GM21515 (cell line): ENCODE measurements at regions not wholly inside any gene's neighbourhood (a gene's known extent, or its start where the extent isn't known, plus 50 kb on each side); places are given as distances from the start of the nearest gene placed in this dataset.
A peak's percentile ranks its signal among the peaks of the same experiment; 100 is the strongest.
"Not testable (repeated sequence)": the region's sequence is repeated elsewhere in the genome, so short reads cannot be mapped to it uniquely, and the experiment has no call there.

ENCODE experiments used
- ATAC-seq: cut with Tn5 transposase; IDR thresholded peaks from one replicate; pipeline ENCODE4 v1.9.1; 2021; ENCODE audit not compliant: unreplicated experiment

DNA sequence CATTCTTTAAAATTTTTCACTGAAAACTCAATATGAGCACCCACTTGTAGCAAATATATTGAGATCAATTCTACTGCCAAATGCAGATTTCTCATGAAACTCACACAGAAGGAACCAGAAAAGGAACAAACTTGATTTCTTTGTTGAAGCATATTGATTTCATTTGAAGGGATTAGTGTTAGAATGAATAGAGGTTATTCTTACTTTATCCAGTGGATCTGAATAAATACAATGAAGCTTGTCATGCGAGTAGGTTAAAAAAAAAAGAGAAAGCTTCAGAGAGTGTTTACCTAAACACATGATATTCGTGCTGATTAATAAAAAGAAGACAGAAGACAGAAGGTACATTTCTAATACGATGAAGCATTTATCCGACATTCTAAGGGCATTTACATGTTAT lies 226.7 kb upstream of the ZSWIM2 start:
- ATAC-seq = no peak

DNA sequence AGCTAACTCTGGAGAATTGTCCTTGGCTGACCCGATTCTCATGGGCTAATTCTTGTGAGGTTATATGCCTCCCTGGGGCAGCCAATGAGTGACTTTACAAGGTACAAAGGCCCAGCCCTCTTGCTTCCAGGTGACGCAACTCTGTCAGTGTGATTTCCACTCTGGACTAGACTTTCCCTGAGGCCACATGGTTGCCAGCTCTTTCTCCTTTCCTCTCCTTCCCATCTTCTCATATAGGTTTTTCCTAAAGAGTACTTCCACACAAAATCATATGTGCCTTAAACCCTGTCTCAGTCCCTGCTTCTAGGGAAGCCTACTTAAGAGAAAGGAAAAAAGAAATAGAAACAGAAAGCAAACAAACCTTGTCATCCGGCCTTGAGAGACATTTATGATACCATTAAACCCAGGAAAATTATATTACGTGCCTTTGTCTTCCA lies 226.2 kb upstream of the ZSWIM2 start:
- ATAC-seq = no peak

DNA sequence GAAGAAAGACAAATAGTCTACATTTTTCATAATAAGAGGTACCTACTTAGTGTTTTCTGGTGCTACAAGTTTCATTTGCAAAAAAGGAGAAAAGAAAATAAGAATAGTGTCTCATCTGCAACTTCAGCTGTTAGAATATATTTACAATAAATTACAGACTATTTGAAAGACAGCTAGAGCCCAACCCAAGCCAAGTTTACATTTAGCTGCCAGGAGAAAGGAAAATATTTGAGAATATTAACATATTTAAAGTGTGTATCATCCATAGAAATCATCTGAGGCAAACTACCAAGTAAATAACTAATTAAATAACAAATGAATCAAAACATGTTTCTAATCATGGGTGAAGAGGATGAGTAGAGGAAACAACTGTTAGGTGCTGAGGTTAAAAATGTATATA lies 209.2 kb upstream of the ZSWIM2 start:
- ATAC-seq = no peak

DNA sequence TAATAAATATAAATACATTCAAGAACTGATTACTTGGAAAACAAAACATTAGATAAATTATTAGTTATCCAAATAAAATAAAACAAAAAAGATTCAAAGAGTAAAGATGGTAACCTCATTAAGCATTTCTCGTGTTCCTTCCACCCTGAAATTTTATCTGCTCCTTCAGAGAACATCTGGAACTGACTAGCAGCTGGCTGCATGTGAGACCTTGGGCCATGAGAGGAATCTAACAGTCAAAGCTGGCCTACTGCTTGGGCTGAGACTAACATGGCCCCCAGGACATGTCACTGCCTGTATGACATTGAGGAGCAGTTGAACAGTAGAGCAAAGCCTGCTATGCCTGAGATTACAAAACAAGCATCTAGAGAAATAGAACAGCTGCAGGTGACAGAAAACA lies 208.5 kb upstream of the ZSWIM2 start:
- ATAC-seq = no peak

DNA sequence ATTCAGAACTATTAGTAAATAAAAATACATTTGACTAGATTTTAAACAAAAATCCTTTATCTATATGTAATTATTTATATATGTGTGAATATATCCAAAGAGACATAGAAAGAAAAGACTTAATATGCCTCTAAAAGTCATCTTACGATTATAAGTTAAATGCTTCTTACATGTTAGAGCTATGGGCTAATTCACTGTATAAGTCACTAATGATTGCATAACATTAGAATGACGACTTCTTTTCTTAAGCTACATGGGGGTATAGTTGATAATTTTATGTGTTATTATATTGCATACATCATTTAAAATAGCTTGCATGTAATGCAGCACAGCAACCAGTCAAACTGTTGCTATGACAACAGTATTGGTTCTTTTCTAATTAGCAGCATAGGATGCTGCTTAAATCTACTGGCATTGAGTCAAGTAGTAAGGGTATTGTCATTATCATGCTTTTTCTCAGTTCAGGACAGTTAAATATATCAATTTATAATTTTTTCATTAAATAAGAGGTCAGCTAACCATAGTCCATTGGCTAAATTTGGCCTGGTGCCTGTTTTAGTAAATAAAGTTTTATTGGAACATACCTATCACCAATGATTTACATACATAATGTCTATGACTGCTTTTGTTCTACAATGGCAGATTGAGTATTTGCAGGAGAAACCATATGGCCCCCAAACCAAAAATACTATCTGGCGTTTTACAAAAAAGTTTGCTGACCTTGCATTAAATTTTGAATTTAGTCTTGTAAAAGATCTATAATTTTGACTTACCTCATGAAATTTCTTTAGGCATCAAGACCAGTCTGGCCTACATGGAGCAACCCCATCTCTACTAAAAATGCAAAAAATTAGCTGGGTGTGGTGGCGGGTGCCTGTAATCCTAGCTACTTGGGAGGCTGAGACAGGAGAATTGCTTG lies 207.7 kb upstream of the ZSWIM2 start:
- no peak for ATAC-seq

DNA sequence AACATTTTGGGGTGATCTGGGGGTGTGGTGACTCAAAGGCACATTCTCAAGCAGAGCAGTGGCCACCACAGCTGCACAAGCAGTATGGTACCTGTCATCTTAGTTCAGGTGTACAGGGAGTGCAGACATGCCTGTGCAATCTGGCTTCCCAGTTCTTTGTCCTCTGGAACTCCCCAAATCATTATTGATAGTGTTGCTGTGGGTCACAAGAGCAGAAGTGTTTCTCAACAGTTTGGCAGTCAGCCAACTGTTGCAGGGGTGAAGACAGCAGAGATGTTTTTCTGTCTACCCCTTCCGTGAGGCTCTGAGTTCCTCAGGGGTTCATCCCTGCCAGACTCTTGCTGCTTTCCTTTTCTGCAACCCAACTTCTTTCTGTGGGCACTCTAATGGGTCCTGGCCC lies 206.5 kb upstream of the ZSWIM2 start:
- no peak for ATAC-seq

DNA sequence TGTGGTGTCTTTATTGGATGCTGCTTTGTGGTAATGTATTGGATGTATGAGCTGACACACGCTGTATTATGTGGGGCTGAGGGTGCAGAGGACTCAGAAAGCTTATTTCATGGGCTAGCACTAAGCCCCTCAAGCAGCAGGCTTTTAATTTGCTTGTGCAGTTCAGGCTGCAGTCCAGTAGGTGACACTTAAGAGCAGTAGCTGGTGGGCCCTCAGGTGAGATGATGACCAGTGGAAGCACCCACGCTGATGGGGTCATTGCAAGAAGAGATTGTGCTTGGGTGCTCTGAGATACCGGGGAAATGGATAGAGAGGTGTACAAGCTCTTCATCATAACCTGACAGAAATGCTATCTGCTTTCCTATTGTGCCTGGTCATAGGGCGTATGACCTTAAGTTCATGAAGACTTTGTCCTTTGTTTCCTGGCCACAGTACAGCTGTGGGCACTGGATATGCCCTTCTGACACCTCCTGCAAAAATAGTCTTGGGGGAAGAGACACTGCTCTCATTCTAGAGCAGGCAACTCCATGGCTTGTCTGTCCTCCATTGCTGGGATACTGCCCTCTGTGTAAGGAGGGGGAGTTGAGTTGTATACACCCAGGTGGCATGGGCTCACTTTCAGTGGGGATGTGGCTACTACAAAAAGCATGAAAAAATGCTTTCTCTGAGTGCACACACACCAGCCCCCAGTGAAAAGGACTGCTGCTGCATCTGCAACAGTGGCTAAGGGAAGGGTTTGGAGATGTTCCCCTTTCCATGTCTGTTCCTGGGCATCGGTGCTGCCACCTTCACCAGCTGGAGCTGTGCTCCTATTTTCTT lies 205.7 kb upstream of the ZSWIM2 start:
- no peak for ATAC-seq

DNA sequence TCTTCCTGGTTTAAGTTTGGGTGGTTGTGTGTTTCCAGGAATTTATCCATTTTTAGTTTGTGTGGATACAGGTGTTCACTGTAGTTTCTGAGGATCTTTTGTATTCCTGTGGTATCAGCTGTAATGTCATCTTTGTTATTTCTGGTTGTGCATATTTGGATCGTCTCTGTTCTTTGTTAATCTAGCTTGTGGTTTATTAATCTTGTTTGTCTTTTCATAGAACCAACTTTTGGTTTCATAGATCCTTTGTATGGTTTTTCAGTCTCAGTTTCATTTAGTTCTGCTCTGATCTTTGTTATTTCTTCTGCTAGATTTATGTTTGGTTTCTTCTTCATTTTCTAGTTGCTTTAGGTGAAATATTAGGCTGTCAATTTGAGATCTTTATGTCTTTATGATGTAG lies 202.4 kb upstream of the ZSWIM2 start:
- ATAC-seq = peak; percentile 95

DNA sequence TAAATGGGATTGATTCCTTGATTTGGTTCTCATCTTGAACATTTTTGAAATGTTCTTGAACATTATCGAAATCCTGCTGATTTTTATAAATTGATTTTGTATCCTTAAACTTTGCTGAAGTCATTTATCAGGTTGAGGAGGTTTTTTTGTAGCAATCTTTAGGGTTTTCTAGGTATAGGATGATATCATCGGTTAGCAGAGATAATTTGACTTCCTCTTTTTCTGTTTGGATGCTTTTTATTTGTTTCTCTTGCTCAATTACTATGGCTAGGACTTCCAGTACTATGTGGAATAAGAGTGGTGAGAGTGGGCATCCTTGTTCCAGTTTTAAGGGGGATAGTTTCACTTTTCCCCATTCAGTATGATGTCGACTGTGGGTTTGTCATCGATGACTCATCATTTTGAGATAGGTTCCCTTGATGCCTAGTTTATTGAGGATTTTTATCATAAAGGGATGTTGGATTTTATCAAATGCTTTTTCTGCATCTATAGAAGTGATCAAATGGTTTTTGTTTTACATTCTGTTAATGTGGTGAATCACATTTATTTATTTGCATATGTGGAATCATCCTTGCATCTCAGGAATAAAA lies 201.5 kb upstream of the ZSWIM2 start:
- ATAC-seq = no peak

DNA sequence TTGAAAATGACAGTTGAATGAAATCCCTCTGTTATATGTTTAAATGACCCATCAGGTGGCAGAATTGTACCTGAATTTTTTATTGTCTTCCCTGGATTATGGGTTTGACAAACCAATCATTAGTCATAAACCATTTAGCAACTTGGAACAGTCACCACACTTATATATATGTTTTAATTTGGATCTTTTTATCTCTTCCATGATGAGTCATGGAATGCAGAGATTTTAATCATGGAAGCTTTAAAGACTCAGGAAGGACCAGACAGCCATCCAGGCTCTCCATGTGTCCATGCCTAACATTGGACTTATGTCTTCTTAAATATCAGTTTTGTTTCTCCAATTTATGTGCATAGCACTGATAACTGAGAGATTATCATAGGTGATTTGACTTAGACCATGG lies 188.3 kb upstream of the ZSWIM2 start:
- no peak for ATAC-seq

DNA sequence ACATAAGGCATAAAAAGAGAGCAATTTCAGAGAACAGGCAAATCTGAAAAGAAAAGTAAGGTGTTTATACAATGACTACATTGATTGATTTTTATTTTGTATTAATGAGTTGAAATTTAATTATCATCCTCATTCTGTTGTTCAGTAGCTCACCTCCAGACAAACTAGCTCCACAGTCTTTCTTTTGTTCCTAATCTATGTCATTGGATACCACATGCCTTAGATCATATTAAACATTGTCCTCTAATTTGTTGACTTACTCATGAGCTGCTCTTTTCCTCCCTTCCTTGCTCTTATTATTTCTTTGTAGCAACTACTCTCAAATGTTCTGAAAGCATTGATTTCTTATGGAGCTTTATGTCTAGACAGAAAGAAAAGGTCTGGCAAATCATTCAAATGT lies 185.5 kb upstream of the ZSWIM2 start:
- ATAC-seq = no peak

DNA sequence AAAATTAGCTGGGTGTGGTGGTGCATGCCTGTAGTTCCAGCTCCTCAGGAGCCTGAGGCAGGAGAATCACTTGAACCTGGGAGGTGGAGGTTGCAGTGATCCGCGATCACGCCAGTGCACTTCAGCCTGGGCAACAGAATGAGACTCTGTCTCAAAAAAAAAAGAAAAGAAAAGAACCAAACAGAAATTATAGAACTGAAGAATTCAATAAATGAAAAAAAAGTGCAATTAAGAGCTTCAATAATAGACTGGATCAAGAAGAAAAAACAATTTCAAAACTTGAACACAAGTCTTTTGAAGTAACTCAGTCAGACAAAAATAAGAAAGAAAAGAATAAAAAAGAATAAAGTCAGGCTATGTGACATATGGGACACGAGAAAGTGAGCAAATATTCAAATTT lies 175.8 kb upstream of the ZSWIM2 start:
- ATAC-seq = no peak

DNA sequence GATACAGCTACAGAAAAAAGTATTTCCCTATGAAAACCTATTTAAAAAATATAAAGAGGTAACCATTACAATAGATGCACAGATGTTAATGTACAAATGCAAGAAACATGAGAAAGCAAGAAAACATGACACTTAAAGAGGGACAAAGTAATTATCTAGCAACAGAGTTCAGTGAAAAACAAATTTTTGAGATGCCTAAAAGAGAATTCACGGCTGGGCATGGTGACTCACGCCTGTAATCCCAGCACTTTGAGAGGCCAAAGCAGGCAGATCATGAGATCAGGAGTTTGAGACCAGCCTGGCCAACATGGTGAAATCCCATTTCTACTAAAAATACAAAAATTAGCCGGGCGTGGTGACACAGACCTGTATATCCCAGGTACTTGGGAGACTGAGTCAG lies 175.0 kb upstream of the ZSWIM2 start:
- not testable (repeated sequence) for ATAC-seq

DNA sequence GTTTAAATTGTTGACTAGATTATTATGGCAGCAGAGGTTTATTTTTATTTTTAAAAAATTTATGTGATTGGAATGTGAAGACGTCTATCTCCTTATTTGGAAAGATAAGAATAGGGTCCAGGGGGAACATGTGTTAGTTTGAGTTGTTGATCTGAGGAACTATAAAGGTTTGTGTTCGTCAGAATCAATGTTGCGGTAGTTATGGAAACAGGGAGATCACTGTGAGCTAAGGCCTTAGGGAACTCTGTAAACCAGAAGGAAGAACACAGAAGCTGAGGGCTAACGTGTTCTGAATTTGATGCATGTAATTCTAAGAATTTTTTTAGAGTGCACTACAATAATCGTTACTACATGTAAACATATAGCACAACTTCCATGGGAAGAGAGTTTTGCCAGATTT lies 168.5 kb upstream of the ZSWIM2 start:
- ATAC-seq = no peak

DNA sequence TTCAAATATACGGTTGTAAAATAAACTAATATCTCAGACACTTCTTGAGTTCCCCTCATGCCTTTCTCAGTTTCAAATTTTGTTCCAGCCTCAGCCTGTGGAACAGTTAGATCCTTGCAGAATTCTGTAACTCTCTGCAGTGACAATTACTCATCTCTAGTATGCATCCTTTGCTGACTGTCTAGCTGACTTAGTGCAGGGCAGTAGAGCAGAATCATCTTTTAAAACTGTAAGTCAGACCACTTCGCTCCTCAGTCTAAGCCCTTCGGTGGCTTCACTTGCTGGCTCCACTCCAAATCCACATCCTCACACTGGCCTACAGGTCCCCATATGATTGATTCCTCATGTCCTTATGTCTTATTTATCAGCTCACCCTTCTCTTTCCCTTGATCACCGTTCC lies 164.1 kb upstream of the ZSWIM2 start:
- no peak for ATAC-seq

DNA sequence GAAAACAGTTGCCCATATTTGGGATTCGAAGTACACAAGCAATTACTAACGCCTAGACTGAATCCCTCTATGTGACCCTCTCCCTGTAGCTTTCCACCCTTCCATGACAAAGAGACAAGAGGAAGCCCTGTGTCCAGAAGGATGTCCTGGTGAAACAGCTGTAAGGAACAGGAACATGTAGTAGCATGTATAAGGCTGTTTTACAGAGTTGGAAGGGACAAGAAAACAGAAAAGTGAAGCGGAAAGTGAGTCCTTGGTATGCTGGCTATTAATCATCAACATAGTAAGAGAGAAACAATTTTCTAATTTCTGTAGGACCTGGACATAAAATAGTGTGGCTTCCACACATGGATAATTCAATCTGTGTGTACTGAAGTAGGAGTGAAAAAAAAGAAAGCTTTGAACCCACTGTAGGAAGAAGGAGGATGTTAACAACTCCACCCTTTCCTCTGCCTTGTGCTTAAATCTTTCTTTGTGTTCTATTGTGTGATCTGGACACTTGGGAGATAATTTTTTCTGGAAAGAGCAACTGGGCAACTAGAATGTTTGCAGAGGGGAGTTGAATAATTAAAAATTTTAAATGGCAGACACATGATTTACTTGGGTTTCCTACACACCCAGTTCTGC lies 162.3 kb upstream of the ZSWIM2 start:
- no peak for ATAC-seq

DNA sequence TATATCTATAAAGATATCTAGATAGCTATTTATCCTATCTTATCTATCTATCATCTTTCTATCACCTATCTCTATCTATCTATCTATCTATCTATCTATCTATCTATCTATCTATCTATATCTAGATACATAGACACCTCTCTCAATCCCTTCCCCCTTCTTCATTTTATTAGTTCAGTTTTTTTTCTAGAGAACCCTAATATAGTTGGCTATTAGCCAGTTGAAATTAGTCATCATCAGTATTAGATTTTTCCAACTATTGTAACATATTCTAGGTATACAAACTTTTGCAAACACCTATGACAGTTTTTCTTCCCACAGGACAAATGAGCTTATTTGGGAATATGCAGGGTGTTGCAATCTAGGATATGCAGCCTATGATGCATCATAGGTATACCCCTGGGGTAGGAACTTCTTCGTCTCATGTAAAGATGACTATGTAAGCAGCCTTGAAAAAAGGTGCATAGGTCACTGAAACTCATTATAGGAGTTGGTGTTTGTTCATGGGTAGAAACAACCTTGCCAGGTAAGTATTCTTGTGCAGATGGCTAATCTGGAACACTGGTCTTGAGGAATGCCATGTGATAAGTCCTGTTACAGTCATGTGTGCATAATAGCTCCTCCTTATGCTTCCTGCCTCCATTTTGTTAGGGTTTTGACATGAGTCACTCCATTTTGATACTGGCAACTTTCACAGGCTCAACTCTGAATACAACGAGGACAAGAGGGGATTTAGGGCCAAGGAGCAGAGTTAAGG lies 160.7 kb upstream of the ZSWIM2 start:
- no peak for ATAC-seq

DNA sequence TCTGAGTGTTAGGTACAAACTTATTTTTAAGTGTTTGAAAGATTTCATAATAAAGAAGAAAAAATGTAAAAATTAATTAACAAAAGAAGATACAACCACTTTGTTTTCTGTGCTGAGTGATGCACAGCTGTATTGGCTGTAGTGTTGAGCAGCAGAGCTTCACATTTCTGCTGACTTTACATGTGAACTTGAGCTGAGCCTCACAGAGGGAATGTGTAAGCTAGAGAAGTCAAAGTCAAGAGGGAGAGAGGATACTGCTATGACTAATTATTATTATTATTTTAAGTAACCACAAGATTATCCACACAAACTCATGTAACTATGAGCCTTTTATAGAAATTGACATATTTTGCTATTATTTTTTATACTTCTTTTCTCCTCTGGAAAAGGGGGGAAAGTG lies 159.1 kb upstream of the ZSWIM2 start:
- ATAC-seq = no peak

DNA sequence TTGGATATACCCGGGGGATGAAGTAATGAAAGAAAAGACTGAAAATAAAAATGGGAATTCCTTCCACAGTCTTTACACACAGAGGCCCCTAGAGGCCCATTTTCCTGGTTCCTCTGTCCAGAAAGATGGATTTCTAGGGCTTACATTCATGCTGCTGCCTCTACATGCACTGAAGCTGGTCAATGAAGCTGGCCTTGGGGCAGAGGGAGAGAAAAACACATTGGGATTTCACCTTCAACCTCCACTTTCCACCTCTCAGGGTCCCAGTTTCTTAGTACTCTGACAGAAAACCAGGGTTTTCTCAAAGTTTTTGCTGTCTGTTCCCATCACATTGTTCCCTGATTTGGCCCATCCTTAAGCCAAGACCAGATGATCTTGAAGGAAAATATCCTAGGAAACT lies 154.6 kb upstream of the ZSWIM2 start:
- ATAC-seq = no peak

DNA sequence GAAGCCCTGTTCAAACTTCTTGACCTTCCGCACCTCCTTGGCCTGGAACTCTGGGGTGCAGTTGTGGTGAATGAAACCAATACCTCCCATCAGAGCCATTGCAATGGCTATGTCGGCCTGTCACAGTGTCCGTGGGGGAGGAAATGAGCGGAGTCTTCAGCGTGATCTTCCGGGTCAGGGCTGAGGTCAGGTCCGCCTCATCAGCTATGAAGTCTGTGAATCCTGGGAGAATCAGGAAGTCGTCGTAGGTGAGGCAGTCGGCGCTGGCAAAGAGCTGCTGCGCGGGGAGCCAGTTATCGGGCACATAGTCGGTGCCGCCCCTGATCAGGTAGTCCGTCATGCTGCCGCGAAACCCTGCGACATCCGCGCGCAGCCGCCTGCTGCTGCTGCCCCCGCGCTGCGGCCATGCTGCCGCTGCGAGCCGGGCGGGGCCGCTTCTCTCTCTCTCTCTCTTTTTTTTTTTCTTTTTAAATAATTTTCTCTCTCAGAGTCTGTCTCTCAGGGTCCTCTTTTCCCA lies 154.1 kb upstream of the ZSWIM2 start:
- ATAC-seq = no peak
